MG63 (cell line): ENCODE measurements at regions not wholly inside any gene's neighbourhood (a gene's known extent, or its start where the extent isn't known, plus 50 kb on each side); places are given as distances from the start of the nearest gene placed in this dataset.

Experiments used
- DNase-seq: peaks from one replicate; pipeline ENCODE4 v3.0.0-alpha.2; 2020
- H3K27me3 ChIP-seq: fragments of 250-450 bp; sonication (Bioruptor Pico); 2 replicates; pipeline ENCODE4 v1.5.1; 2020; ENCODE audit warnings: mild to moderate bottlenecking, moderate library complexity
- H3K36me3 ChIP-seq: fragments of 250-450 bp; sonication (Bioruptor Pico); 2 replicates; pipeline ENCODE4 v1.5.1; 2020; ENCODE audit warnings: mild to moderate bottlenecking, moderate library complexity
- H3K4me3 ChIP-seq: fragments of 250-450 bp; sonication (Bioruptor Pico); 2 replicates; pipeline ENCODE4 v1.5.1; 2020; ENCODE audit warnings: mild to moderate bottlenecking, moderate library complexity
- H3K9me3 ChIP-seq: fragments of 250-450 bp; sonication (Bioruptor Pico); 2 replicates; pipeline ENCODE4 v1.5.1; 2020; ENCODE audit warnings: mild to moderate bottlenecking, moderate library complexity

DNA sequence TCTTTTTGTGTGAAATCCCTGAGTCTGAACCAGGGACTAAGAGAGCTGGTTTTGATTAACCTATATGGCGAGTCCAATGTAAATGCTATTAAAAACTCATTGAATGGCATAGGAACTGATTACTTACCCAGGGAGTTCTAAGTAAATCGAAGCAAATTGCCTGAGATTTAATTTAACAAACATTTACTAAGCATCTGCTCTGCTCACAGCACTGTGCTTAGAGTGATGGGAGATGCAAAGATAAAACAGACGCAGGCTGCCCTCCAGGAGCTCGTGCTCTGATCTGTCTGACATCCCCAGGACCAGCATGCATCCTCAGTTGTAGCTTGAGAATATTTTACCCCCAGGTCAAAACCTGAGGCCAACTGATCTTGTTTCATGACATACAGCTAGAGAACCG lies 247.9 kb downstream of the NR2F2 start:
- Histone ChIP-seq H3K4me3 (no peak overlapping the region), H3K27me3 (no peaks in the 10 kb centered on the region), H3K9me3 (no peaks in the 10 kb centered on the region), H3K36me3 (no peaks in the 10 kb centered on the region)
- no peak for DNase-seq

DNA sequence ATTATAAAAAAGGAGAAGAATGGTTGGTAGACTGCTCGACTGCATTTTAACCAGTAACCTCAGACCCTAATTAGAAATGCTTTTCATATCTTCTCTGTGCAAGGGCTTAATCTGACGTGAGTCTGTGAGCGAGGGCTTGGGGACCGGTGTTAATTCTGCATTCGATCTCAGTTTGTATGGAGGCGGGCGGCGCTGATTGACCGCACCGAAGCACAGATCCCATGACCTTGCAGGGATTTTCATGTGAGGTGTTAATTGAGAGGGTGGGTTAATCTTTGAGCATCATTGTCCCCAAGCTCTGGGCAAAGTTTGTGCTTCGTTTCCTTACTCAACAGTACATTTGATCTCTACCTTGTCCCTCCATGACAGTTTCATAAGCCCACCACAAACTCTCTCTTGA lies 250.9 kb downstream of the NR2F2 start:
- H3K4me3 ChIP-seq: no peak overlapping the region
- H3K36me3 ChIP-seq: no peaks in the 10 kb centered on the region
- no peaks in the 10 kb centered on the region for H3K9me3 ChIP-seq
- no peaks in the 10 kb centered on the region for H3K27me3 ChIP-seq
- DNase-seq: no peak

DNA sequence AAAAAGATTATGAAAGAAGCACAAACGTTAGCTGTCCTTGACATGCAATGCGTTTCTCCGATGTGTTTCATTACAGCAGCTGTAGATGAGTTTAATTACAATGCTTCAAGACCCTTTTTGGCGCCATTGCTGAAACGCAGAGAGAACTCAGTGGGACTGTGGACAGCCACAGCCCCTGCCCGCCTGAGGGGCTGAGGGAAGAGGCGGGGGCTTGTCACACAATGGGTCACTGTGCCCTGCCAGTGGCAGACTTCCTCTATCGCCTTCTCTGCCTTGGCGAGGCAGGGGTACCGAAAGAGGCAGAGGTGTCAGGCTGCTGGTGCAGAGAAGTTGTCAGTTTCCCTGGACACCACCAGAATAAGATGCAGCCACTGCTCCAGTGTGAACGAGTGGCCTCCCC lies 252.0 kb downstream of the NR2F2 start:
- no peaks in the 10 kb centered on the region for H3K9me3 ChIP-seq
- H3K27me3 ChIP-seq: no peaks in the 10 kb centered on the region
- no peak for DNase-seq
- H3K4me3 ChIP-seq: no peak overlapping the region
- no peaks in the 10 kb centered on the region for H3K36me3 ChIP-seq

DNA sequence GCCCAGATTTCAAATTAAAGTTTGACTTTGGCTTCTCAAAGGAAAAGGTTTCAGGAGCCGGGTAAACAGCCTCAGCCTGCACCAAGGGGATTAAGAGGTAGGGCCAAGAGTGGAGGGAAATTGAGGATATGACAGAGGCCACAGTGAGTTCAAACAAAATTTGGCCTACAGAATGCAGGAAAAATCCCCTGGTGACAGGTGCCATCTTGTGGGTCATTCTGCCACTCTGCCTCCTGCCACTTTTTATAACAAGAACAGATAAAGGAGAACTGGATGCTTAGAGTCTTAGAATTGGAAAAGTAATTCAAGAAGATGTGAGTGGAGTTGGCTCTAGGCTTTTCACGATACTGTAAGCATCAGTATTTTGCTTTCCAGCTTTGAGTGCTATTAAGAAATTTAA lies 253.2 kb downstream of the NR2F2 start:
- DNase-seq: no peak
- Histone ChIP-seq H3K27me3 (no peaks in the 10 kb centered on the region), H3K9me3 (no peaks in the 10 kb centered on the region), H3K4me3 (no peak overlapping the region), H3K36me3 (no peaks in the 10 kb centered on the region)

DNA sequence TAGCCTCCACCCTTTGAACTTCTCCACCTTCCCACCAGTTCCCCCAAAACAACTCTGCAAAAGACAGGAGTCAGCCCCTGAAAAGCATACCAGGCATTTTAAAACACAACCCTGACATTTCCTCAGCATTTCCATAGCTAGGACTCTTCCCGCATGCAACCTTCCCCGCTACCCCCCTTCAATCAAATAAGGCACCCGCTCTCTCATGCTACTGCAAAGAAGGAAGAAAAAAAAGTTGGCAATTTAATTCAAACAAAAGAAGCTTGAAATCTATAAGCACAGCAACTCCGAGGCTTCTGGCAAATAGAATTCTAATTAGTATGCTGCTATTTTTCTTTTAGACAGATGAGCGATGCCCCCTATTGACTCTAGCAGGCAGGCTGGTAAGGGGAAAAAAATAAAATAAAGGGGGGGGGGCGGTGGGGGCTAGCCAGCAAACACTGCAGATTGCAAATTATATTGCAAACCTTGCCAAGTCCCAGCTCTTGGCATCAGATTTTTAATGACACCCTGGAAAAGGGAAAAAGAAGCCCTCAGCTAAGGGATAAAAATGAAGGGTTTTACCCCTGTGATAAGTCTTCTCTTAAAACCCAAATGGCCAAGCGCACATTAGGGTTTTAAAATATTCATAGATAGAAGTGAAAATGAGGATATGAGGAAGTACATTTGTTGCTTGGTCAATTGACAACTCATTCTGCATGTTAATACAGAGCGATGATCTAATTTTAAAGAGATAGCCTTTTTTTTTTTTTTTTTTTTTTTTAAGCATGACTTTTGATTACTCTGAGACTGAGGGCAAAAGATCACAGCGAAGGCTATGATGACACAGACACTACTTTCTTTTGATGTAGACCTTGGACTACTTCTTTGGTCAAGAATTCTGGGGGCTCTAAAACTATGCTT lies 255.2 kb downstream of the NR2F2 start:
- H3K4me3 ChIP-seq: no peak overlapping the region
- H3K9me3 ChIP-seq: no peaks in the 10 kb centered on the region
- no peaks in the 10 kb centered on the region for H3K27me3 ChIP-seq
- no peaks in the 10 kb centered on the region for H3K36me3 ChIP-seq
- DNase-seq: no peak

DNA sequence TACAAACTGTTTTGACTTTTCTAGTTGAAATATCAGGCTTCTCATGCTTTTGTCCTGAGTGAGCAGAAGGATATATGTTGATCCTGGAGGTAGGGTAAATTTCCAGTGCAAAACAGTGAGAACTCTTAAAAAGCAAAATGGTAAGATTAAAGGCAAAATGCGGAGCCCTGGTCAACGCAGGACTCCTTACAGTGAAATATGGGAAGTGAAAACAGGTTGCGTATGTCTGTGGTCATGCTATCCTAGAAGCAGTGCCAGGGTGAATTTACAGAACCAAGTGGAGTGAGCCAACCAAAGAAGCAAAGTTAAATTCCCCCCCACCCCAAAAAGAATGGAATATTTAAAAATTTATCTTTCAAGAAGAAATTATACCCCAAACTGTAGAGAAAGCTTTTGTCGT lies 256.4 kb downstream of the NR2F2 start:
- DNase-seq: no peak
- Histone ChIP-seq H3K9me3 (no peaks in the 10 kb centered on the region), H3K4me3 (no peak overlapping the region)

DNA sequence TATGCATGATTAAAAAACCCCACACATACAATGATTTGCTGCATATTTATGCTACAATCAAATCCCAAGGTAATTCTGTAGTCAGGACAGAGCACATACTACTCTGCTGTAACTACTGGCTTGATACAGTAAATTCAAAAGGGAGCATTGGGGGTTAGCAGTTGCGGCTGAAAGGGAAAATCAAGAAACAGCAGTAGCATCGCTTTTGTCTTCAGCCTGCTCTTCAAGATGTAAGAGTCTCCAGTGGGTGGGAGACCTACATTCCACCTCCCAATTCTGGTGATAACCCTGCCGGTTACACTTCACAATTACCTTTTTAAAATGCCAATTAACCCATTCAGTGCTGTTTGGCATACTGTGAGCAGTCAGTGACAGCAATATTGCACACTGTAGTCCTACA lies 259.4 kb downstream of the NR2F2 start:
- no peaks in the 10 kb centered on the region for H3K36me3 ChIP-seq
- H3K9me3 ChIP-seq: no peaks in the 10 kb centered on the region
- H3K4me3 ChIP-seq: no peak overlapping the region
- H3K27me3 ChIP-seq: no peaks in the 10 kb centered on the region
- DNase-seq: no peak

More for the DNA sequence above, 256.4 kb downstream of the NR2F2 start:
- Histone ChIP-seq H3K36me3 (no peaks in the 10 kb centered on the region), H3K27me3 (no peaks in the 10 kb centered on the region)

DNA sequence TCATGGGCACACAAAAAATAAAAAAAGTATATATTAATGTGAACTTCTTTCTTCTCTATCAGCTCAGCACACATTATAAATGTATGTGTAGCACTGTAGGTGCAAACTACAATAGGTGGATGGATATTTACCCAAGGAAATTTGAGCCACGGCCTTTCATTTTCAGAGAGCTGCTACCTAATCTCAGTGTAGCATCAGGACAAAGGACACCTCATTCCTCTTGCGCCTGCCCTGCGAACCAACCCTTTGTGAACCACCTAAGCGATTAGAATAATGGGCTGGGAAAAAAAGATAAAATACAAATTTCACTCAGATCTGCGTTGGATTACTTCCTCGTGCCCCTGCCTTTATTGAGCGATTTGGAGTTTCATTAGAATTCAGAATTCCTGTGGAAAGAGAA lies 263.2 kb downstream of the NR2F2 start:
- Histone ChIP-seq H3K36me3 (no peaks in the 10 kb centered on the region), H3K4me3 (peak overlapping the region; percentile 34), H3K27me3 (no peaks in the 10 kb centered on the region)

DNA sequence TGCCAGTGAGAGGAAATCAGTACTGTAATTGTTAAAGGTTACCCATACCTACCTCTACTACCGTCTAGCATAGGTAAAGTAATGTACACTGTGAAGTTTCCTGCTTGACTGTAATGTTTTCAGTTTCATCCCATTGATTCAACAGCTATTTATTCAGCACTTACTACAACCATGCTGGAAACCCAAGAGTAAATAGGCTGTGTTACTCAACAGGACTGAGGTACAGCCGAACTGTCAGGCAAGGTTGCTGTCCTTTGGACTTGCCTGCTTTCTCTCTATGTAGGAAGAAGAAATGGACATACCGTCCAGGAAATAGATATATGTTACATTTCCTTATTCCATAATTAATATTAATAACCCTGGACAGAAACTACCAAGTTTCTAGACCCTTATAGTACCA lies 265.5 kb downstream of the NR2F2 start:
- Histone ChIP-seq H3K9me3 (no peaks in the 10 kb centered on the region), H3K4me3 (no peak overlapping the region), H3K36me3 (no peaks in the 10 kb centered on the region), H3K27me3 (no peaks in the 10 kb centered on the region)
- no peak for DNase-seq

More for the DNA sequence above, 263.2 kb downstream of the NR2F2 start:
- DNase-seq: no peak
- H3K9me3 ChIP-seq: no peaks in the 10 kb centered on the region

DNA sequence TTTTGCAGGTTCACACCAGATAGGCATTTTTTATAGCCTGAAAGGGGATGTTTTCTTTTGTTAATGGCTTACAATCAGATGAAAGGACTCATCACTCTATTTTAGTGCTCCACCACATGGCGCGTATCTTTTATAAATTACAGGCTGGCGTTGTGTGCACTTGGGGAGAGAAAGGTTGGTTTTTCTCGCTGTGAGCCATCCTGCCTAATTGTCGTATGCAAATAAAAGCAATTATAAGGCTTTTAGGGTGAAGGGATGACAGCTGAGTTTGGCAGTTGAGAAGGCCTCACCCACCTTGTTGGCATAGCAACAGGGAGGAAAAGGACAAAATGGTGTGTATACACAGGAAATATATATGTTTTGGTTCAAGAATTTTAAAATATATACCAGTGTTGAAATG lies 268.0 kb downstream of the NR2F2 start:
- Histone ChIP-seq H3K4me3 (no peak overlapping the region), H3K27me3 (no peaks in the 10 kb centered on the region), H3K36me3 (no peaks in the 10 kb centered on the region), H3K9me3 (no peaks in the 10 kb centered on the region)
- DNase-seq: no peak

DNA sequence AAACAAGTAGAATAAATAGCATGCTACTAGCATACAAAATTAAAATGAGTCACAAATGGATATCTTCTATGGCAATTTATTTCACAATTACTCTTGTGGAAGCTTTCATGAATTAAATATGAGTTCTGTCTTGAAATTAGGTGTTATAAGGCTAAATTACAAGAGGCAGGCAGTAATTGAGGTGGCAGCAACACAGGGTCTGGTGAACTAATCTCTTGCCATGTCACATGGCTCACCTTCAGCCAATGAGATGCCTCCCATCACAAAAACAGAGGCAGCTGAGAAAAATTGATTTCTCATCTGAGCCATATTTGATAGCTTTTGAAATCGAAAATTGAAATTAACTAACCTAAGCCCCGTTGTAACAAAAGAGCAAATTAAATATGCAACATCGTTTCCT lies 268.8 kb downstream of the NR2F2 start:
- H3K4me3 ChIP-seq: no peak overlapping the region
- H3K36me3 ChIP-seq: no peaks in the 10 kb centered on the region
- no peak for DNase-seq
- no peaks in the 10 kb centered on the region for H3K27me3 ChIP-seq
- no peaks in the 10 kb centered on the region for H3K9me3 ChIP-seq

DNA sequence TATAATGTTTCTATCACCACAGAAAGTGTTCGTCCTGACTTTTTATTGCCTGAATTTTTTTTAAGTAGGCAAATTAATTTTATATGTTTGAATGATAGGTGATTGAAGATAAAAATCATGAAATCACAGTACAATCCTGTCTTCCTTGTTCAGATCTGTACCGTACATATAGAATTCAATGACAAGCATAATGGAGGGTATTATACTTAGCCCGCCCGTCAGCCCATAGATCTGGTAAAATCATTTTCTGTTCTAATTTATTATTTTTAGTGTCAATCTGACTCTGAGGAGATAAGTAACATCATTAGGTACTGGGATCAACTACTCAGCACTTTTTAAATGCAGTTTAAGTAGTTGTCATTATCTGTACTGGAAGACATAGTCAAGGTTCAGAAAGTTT lies 269.9 kb downstream of the NR2F2 start:
- no peaks in the 10 kb centered on the region for H3K27me3 ChIP-seq
- DNase-seq: no peak

DNA sequence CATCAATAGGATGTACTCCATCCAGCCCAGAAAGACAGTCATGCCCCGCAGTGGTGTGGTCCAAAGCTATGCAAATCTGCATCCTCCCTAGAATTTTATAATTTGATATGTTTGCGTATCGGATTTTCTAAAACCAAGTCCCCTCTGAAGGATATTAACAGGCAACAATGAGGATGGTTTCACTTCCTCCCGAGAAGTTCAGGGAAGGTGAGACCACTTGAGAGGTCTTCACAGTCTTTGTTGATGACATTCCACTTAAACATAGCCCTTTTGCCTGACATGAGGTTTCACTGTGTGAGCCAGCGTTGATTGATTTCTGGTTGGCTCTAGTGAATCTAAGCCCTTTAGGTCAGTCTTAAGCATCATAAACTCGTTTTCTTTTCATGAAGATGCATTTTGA lies 276.1 kb downstream of the NR2F2 start:
- Histone ChIP-seq H3K36me3 (no peaks in the 10 kb centered on the region), H3K4me3 (no peak overlapping the region), H3K27me3 (no peaks in the 10 kb centered on the region), H3K9me3 (no peaks in the 10 kb centered on the region)
- DNase-seq: no peak

More for the DNA sequence above, 269.9 kb downstream of the NR2F2 start:
- no peaks in the 10 kb centered on the region for H3K9me3 ChIP-seq
- no peak overlapping the region for H3K4me3 ChIP-seq
- H3K36me3 ChIP-seq: no peaks in the 10 kb centered on the region

DNA sequence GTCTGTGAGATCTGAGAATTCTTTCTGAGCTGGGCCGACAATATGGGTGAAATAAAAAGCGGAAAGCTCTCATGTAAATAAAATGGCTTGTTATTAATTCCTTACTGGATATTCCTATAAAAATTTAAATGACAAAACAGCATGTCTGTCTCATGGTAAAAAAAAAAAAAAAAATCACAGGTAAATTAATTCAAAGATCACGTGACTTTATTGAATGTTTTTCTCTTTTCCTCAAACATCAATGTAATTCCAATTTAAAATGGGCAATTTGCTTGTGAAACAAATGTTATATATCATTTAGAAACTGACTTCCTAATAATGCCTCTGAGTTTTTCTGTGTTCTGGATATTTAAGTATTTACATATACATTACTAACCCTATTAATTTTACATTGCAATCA lies 280.3 kb downstream of the NR2F2 start:
- no peaks in the 10 kb centered on the region for H3K36me3 ChIP-seq
- 0 out of 2 replicates have a peak, but pooled peaks cover 5% of the 10 kb centered on the region for H3K9me3 ChIP-seq
- DNase-seq: no peak
- no peak overlapping the region for H3K4me3 ChIP-seq
- H3K27me3 ChIP-seq: no peaks in the 10 kb centered on the region

DNA sequence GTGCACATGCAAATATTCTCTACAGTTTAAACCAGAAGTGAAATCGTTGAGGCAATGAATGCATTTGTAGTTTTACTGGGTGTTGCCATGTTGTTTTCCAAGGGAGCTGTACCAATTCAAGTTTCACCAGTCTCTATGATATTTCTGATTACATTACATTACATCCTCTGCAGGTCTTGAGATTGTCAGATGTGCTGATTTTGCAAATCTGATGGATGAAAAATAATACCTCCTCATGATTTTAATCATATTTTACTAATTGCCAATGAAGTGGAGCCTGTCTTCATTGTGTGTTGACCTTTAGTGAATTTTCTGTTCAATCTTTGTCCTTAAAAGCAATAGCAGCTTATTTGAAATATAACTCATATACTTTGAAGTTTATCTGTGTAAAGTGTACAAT lies 282.4 kb downstream of the NR2F2 start:
- no peak overlapping the region for H3K4me3 ChIP-seq
- H3K36me3 ChIP-seq: no peaks in the 10 kb centered on the region
- H3K27me3 ChIP-seq: no peaks in the 10 kb centered on the region
- 0 out of 2 replicates have a peak, but pooled peaks cover 5% of the 10 kb centered on the region for H3K9me3 ChIP-seq
- no peak for DNase-seq

DNA sequence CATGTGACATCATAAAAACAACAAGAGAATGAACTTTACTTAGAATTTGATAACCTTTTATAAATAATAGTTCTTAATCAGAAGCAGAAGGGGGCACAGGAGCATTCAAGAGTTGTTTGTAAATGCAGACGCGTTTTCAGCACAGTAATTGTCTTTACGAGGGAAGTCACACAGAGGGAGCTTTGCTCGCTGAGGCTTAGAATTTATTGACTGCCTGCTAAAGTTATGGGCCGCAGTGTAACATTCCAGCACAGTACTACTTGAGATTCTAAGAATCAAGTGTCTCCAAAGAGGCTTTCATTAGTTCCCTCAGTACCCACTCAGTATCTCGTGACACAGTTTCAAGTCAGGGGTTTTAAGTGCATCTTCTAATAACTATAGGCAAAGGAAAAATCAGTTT lies 288.7 kb downstream of the NR2F2 start:
- Histone ChIP-seq H3K4me3 (no peak overlapping the region), H3K27me3 (no peaks in the 10 kb centered on the region), H3K9me3 (0 out of 2 replicates have a peak, but pooled peaks cover 2% of the 10 kb centered on the region), H3K36me3 (no peaks in the 10 kb centered on the region)
- DNase-seq: no peak

DNA sequence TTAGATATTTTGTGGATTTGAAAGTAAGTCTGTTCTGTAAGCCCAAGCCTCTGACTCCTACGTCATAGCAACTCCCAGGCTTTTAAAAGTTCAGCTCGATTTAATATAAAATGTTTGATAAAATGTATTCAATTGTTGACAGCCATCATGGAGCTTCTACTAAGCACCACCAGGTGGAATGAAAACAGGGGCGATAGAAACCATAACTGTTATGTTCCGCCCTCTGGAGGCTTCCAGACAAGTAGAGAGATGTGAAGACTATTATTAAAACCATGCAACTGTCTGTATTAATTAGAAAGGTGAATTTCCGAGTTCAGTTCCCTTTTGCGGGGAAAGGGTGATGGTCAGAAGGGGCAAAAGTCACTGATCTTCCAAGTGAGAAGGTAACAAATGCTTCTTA lies 292.2 kb downstream of the NR2F2 start:
- Histone ChIP-seq H3K36me3 (no peaks in the 10 kb centered on the region), H3K27me3 (no peaks in the 10 kb centered on the region), H3K9me3 (no peaks in the 10 kb centered on the region), H3K4me3 (no peak overlapping the region)
- DNase-seq: no peak

DNA sequence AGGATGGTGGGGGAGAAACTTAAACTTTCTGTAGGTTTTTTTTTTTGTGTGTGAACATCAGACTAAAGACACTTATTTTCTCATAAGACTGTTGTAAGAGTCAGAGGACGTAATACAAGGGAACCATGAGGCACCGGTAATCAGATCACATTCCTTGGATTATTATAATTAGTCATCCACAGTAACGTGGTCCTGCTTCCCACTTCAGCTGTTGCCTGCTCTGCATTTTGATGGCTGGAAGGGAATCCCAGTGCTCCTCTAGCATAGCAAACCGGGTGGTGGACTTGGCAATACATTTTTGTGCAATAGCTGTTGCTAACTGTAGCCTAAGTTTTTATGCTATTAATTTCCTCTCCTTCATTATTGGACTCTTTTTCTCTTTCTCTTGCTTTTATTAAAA lies 294.8 kb downstream of the NR2F2 start:
- Histone ChIP-seq H3K27me3 (no peaks in the 10 kb centered on the region), H3K4me3 (no peak overlapping the region), H3K36me3 (no peaks in the 10 kb centered on the region), H3K9me3 (no peaks in the 10 kb centered on the region)
- DNase-seq: peak; percentile 17
